ENCODE measurements at regions not wholly inside any gene's neighbourhood (a gene's known extent, or its start where the extent isn't known, plus 50 kb on each side); places are given as distances from the start of the nearest gene placed in this dataset.

DNA sequence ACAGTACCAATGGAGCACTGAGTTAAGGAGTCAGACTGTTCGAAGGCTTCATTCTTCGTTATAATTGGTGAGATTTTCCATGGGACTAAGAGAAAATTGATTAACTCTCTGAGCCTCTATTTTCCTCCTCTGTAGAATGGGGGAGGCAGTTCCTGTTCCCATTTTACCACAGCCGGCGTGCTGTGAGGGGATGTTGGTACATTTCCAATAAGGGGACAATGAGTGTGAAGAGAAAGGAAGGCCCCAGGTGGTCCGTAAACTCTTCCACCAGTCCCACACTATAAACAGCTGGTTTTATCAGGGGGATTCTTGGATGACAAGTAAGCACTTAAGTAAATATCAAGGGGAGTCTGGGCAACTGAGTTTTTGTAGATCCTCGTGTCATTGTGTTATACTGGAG, 109.9 kb downstream of the DAD1 start:
- TF ChIP-seq SPI1 (IDR thresholded peaks at IDR 0.05; ENCODE audit: borderline replicate concordance, low read depth) (no peak), POLR2AphosphoS5 (IDR thresholded peaks at IDR 0.05; ENCODE audit: low read depth) (no peak), CTCF (IDR thresholded peaks at IDR 0.05; ENCODE audit: insufficient read depth, low read length) (no peak), REST (IDR thresholded peaks at IDR 0.05; ENCODE audit: insufficient replicate concordance, low read depth) (no peak), GABPA (IDR thresholded peaks at IDR 0.05; ENCODE audit: low read depth) (no peak)
- Histone ChIP-seq H3K27me3 (ENCODE audit: insufficient read depth, poor library complexity, severe bottlenecking) (no peaks in the 10 kb centered on the region), H3K27ac (replicated peaks) (no peak overlapping the region), H3K4me3 (replicated peaks; ENCODE audit: insufficient read depth, low read length) (no peak overlapping the region)
- no peak for DNase-seq (ENCODE audit: low read depth in 1 of 2, low spot score in 1 of 2)

DNA sequence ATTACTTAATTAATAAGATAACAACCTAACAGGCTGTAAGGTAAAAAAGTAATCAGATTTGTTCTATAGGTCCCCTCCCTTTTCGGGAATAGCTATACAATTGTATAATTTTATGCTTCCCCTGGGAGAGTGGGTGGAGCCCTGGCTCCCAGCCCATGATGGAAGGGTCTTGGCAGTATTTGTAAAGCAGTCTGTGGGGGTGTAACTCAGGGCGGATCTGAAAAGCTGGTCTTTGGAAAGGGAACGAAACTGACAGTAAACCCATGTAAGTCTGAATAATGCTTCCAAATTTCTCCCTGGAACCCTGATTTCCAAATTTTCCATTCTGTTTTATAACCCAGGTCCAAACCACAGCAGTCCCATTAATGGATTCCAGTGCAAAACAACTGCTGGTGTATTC, 110.4 kb downstream of the DAD1 start:
- DNase-seq (ENCODE audit: low read depth in 1 of 2, low spot score in 1 of 2), result no peak
- H3K27me3 ChIP-seq (ENCODE audit: insufficient read depth, poor library complexity, severe bottlenecking), result no peaks in the 10 kb centered on the region
- no peak overlapping the region; the same call in 1 of the 2 replicates for H3K27ac ChIP-seq (replicated peaks)
- no peak for TF ChIP-seq SPI1 (IDR thresholded peaks at IDR 0.05; ENCODE audit: borderline replicate concordance, low read depth)
- TF ChIP-seq POLR2AphosphoS5 (IDR thresholded peaks at IDR 0.05; ENCODE audit: low read depth), result no peak
- TF ChIP-seq CTCF (IDR thresholded peaks at IDR 0.05; ENCODE audit: insufficient read depth, low read length), result no peak
- H3K4me3 ChIP-seq (replicated peaks; ENCODE audit: insufficient read depth, low read length), result no peak overlapping the region

DNA sequence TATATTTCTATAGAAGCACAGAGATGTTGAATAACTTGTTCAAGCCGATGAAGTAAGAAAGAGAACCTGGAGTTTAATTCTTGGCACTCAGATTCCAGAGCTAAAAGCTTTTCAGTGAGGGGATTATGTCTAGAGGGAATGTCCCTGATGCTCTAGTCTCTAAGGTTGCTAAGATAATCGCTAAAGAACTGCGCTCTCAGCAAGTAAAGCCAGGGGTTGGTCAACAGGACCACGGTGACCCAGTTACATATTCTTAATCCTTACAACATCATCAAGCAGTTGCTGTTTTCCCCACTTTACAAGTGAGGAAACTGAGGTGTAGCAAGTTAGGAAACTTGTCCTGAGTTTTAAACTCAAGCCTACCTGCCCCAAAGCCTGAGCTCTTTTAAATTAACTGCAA, 110.8 kb downstream of the DAD1 start:
- no peak for DNase-seq (ENCODE audit: low read depth in 1 of 2, low spot score in 1 of 2)
- no peaks in the 10 kb centered on the region for H3K27me3 ChIP-seq (ENCODE audit: insufficient read depth, poor library complexity, severe bottlenecking)
- no peak for TF ChIP-seq CTCF (IDR thresholded peaks at IDR 0.05; ENCODE audit: insufficient read depth, low read length)
- TF ChIP-seq SPI1 (IDR thresholded peaks at IDR 0.05; ENCODE audit: borderline replicate concordance, low read depth), result no peak
- no peak for TF ChIP-seq GABPA (IDR thresholded peaks at IDR 0.05; ENCODE audit: low read depth)
- TF ChIP-seq POLR2AphosphoS5 (IDR thresholded peaks at IDR 0.05; ENCODE audit: low read depth), result no peak
- TF ChIP-seq REST (IDR thresholded peaks at IDR 0.05; ENCODE audit: insufficient replicate concordance, low read depth), result no peak
- no peak overlapping the region for H3K4me3 ChIP-seq (replicated peaks; ENCODE audit: insufficient read depth, low read length)
- H3K27ac ChIP-seq (replicated peaks), result no peak overlapping the region; the same call in 1 of the 2 replicates

DNA sequence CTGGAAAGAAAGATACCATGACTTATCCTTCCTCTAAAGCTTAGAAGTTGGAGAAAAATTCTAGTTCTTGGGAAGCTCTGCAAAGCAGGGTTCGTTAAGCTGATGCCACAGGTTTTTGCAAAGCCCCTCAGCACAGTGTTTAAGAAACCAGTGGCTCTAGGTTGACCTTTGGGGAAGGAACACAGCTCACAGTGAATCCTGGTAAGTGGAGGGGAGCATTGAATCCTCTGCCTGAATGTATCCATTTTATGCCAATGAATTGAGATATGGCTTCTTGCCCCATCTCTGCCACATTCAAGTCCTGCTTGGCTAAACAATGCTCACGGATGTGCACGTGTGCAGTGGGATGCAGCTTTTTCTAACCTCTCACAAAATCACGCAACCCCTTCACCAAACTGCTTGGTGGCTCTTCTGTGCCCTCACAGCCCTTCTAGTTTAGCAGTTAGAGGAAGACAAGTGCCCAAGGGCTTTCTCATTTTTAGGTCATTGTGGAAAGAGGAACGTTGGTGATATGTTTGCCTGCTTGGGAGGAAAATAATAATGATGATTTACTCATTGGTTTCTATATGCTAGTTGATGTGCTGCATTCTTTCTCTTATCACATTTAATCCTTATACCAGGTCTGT, 111.3 kb downstream of the DAD1 start:
- no peak overlapping the region; the same call in 1 of the 2 replicates for H3K27ac ChIP-seq (replicated peaks)

More for the DNA sequence above, 111.3 kb downstream of the DAD1 start:
- Histone ChIP-seq H3K27me3 (ENCODE audit: insufficient read depth, poor library complexity, severe bottlenecking) (no peaks in the 10 kb centered on the region), H3K4me3 (replicated peaks; ENCODE audit: insufficient read depth, low read length) (no peak overlapping the region)
- no peak for DNase-seq (ENCODE audit: low read depth in 1 of 2, low spot score in 1 of 2)
- TF ChIP-seq SPI1 (IDR thresholded peaks at IDR 0.05; ENCODE audit: borderline replicate concordance, low read depth) (no peak), POLR2AphosphoS5 (IDR thresholded peaks at IDR 0.05; ENCODE audit: low read depth) (no peak), GABPA (IDR thresholded peaks at IDR 0.05; ENCODE audit: low read depth) (no peak), REST (IDR thresholded peaks at IDR 0.05; ENCODE audit: insufficient replicate concordance, low read depth) (no peak), CTCF (IDR thresholded peaks at IDR 0.05; ENCODE audit: insufficient read depth, low read length) (no peak)
